Kidney (tissue), 13 donors: ENCODE measurements at regions not wholly inside any gene's neighbourhood (a gene's known extent, or its start where the extent isn't known, plus 50 kb on each side); places are given as distances from the start of the nearest gene placed in this dataset.

ENCODE experiments used
- DNase-seq, 5 donors: peaks; one replicate each; pipeline ENCODE4 v3.0.0-alpha.2; 2013 to 2020
- FAIRE-seq: peaks from 2 replicates; lab custom pipeline; 2012; peaks lifted over from hg19 to GRCh38; lab: Jason Lieb, UNC
- H3K27ac ChIP-seq, 2 donors: one replicate each; pipeline ENCODE4 v1.7.0; 2013; ENCODE audit warnings: low read depth in 2 of 2, low read length in 2 of 2, inconsistent platforms in 1 of 2
- H3K27me3 ChIP-seq: one replicate; pipeline ENCODE4 v1.7.1; 2013; ENCODE audit warnings: low read length, inconsistent platforms; ENCODE audit not compliant: control insufficient read depth, insufficient read depth
- H3K36me3 ChIP-seq, 3 donors: one replicate each; pipeline versions ENCODE4 v1.7.0 to v1.7.1; 2013; ENCODE audit warnings: low read length in 3 of 3, control low read depth in 1 of 3, inconsistent platforms in 1 of 3; ENCODE audit not compliant: insufficient read depth in 3 of 3, control insufficient read depth in 2 of 3
- H3K4me1 ChIP-seq, 3 donors: one replicate each; pipeline versions ENCODE4 v1.7.0 to v1.7.1; 2013; ENCODE audit warnings: low read length in 3 of 3, inconsistent platforms in 1 of 3, low read depth in 1 of 3; ENCODE audit not compliant: control insufficient read depth in 2 of 3, insufficient read depth in 2 of 3
- H3K4me3 ChIP-seq, 3 donors: one replicate each; pipeline versions ENCODE4 v1.7.0 to v1.8.1; 2013; ENCODE audit warnings: low read length in 3 of 3, control low read depth in 1 of 3, inconsistent platforms in 1 of 3
- H3K9ac ChIP-seq, 3 donors: one replicate each; pipeline versions ENCODE4 v1.7.0 to v1.7.1; 2013; ENCODE audit warnings: low read length in 3 of 3, control low read depth in 1 of 3, inconsistent platforms in 1 of 3
- H3K9me3 ChIP-seq, 3 donors: one replicate each; pipeline versions ENCODE4 v1.7.0 to v1.7.1; 2013; ENCODE audit warnings: low read length in 3 of 3, control low read depth in 1 of 3, inconsistent platforms in 1 of 3; ENCODE audit not compliant: control insufficient read depth in 2 of 3, insufficient read depth in 1 of 3
- intact Hi-C: fragments of 100-400 bp; cut with DNase I; formaldehyde crosslinking; loops from one replicate; pipeline ENCODE4 v1.11.1; 2022
- TF ChIP-seq, protein P1 (sequence below): IDR thresholded peaks from 3 replicates; pipeline ENCODE4 v1.5.1; 2012; ENCODE audit warnings: mild to moderate bottlenecking, moderate library complexity, borderline replicate concordance; ENCODE audit not compliant: insufficient read depth; ENCODE audit errors: extremely low read depth
- donor health status: control.
- donor health status: control.
- donor health status: control.
- donor health status: control.
- donor health status: control.
- donor health status: DM: yes; HTN: yes; CAD: no.
- donor health status: Normal renal cell carcinoma (clear cell type).

DNA sequence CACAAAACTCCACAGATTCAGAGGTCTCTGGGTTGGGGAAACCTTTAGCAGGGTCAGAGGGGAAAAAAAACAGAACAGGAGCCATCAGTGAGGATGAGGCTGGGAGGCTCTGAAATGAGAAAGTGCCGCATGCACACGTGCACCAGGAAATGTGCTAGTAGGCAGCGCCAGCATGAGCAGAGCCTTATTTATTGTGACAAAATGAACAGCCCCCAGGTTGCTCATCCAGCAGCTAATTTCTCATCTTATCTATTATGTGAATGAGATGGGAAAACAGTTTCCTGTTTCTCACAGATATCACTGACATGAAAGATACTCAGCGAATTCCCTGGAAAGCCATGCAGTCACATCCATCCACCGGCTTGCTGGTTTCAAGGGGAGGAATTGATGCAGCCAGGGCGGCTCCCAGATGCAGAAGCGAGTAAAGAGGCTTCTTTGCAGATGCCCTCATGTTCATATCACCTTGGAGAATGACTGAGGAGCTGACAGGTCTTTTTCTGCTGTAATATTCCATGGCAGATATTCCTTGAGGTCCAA, 176.1 kb downstream of the MBOAT1 start:
- Histone ChIP-seq H3K27ac (no peak overlapping the region), H3K9me3 (no peaks in the 10 kb centered on the region), H3K36me3 (no peaks in the 10 kb centered on the region), H3K4me1 (no peaks in the 10 kb centered on the region), H3K9ac (no peak overlapping the region), H3K27me3 (no peaks in the 10 kb centered on the region), H3K4me3 (no peak overlapping the region)
- TF ChIP-seq, protein P1, sequence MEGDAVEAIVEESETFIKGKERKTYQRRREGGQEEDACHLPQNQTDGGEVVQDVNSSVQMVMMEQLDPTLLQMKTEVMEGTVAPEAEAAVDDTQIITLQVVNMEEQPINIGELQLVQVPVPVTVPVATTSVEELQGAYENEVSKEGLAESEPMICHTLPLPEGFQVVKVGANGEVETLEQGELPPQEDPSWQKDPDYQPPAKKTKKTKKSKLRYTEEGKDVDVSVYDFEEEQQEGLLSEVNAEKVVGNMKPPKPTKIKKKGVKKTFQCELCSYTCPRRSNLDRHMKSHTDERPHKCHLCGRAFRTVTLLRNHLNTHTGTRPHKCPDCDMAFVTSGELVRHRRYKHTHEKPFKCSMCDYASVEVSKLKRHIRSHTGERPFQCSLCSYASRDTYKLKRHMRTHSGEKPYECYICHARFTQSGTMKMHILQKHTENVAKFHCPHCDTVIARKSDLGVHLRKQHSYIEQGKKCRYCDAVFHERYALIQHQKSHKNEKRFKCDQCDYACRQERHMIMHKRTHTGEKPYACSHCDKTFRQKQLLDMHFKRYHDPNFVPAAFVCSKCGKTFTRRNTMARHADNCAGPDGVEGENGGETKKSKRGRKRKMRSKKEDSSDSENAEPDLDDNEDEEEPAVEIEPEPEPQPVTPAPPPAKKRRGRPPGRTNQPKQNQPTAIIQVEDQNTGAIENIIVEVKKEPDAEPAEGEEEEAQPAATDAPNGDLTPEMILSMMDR, result no peak
- no peak for FAIRE-seq
- intact Hi-C loops, result no loop called here
- DNase-seq, result no peak

- Histone ChIP-seq H3K27me3 (no peaks in the 10 kb centered on the region), H3K4me1 (no peaks in the 10 kb centered on the region), H3K9ac (no peak overlapping the region), H3K36me3 (no peaks in the 10 kb centered on the region), H3K27ac (no peak overlapping the region), H3K4me3 (no peak overlapping the region), H3K9me3 (no peaks in the 10 kb centered on the region)
- DNase-seq (no peak), FAIRE-seq (no peak)
- TF ChIP-seq, protein P1, result no peak
- intact Hi-C loops, result no loop called here
Observed at GRCh38 chr6:20038410-20039204, 173.7 kb downstream of the MBOAT1 start.

DNA sequence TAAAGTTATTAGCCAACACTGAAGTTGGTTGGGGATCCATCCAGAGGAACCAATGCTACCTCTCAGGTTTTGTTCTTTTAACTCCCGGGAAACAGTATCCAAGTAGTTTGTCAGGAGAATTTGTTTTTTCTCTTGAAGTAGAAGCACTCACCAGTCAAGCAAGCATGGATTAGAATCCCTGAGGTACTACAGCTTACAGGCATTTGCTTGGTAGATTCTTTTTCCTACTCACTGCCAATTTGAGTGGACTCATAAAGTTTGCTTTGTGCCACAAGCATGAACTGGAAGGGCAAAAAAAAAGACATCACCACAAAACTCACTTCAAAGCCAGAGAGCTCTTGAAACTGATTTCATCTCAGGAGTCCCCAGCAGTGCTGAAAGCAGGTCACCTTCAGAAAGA, 167.4 kb downstream of the MBOAT1 start:
- Histone ChIP-seq H3K9ac (no peak overlapping the region), H3K27me3 (no peaks in the 10 kb centered on the region), H3K4me1 (no peaks in the 10 kb centered on the region), H3K9me3 (no peaks in the 10 kb centered on the region), H3K4me3 (no peak overlapping the region), H3K36me3 (no peaks in the 10 kb centered on the region), H3K27ac (no peak overlapping the region)
- no peak for FAIRE-seq
- intact Hi-C loops, result no loop called here
- no peak for DNase-seq
- TF ChIP-seq, protein P1, result no peak
